Upper lobe of left lung (tissue), 4 donors: ENCODE measurements at regions not wholly inside any gene's neighbourhood (a gene's known extent, or its start where the extent isn't known, plus 50 kb on each side); places are given as distances from the start of the nearest gene placed in this dataset.

Source experiments
- EP300 ChIP-seq, 4 donors: sonication (generic); formaldehyde crosslinking; IDR thresholded peaks; one replicate each; pipeline ENCODE4 v1.5.1; 2017; ENCODE audit warnings: antibody characterized with exemption in 4 of 4, control low read depth in 2 of 4
- POLR2A ChIP-seq, 4 donors: fragments of 450-650 bp; IDR thresholded peaks; one replicate each; pipeline ENCODE4 v1.5.1; 2016 to 2017; ENCODE audit warnings: antibody characterized with exemption in 4 of 4, mild to moderate bottlenecking in 2 of 4
- POLR2AphosphoS5 ChIP-seq, 2 donors: sonication (generic); formaldehyde crosslinking; IDR thresholded peaks; one replicate each; pipeline ENCODE4 v1.5.1; 2017; ENCODE audit warnings: antibody characterized with exemption in 2 of 2
- TF ChIP-seq, protein P1 (sequence below), 6 experiments: fragments of 450-650 bp in 4 of 6; fragments of 200-600 bp in 2 of 6; sonication (generic) in 2 of 6; IDR thresholded peaks; one replicate each; pipeline ENCODE4 v1.5.1; 2016 to 2019; ENCODE audit warnings: antibody characterized with exemption in 6 of 6

DNA sequence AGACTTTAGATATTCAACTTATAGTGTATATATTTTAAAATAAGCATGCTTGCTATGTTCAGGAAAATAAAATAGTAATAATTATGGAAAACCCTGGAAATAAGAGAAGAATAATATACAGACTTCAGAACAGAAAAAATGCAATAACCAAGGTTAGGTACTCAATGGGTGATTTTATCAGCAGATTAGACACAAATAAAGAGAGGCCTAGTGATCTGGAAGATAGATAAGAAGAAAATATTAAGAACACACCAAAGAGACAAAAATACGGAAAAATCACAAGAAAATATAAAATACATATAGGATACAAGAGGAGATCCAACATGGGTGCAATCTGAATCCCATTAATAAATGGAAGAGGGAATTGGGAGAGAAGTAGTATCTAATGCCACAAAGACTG is 1348.5 kb upstream of the WWC1 start:
- TF ChIP-seq, protein P1, sequence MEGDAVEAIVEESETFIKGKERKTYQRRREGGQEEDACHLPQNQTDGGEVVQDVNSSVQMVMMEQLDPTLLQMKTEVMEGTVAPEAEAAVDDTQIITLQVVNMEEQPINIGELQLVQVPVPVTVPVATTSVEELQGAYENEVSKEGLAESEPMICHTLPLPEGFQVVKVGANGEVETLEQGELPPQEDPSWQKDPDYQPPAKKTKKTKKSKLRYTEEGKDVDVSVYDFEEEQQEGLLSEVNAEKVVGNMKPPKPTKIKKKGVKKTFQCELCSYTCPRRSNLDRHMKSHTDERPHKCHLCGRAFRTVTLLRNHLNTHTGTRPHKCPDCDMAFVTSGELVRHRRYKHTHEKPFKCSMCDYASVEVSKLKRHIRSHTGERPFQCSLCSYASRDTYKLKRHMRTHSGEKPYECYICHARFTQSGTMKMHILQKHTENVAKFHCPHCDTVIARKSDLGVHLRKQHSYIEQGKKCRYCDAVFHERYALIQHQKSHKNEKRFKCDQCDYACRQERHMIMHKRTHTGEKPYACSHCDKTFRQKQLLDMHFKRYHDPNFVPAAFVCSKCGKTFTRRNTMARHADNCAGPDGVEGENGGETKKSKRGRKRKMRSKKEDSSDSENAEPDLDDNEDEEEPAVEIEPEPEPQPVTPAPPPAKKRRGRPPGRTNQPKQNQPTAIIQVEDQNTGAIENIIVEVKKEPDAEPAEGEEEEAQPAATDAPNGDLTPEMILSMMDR (IDR thresholded peaks at IDR 0.05) = no peak
- TF ChIP-seq POLR2AphosphoS5 (IDR thresholded peaks at IDR 0.05) = no peak
- TF ChIP-seq POLR2A (IDR thresholded peaks at IDR 0.05) = no peak
- TF ChIP-seq EP300 (IDR thresholded peaks at IDR 0.05) = no peak
